Heart left ventricle (tissue), 13 donors: ENCODE measurements at regions not wholly inside any gene's neighbourhood (a gene's known extent, or its start where the extent isn't known, plus 50 kb on each side); places are given as distances from the start of the nearest gene placed in this dataset.

ENCODE experiments used
- CTCF ChIP-seq, 12 donors: fragments of 200-600 bp; sonication (generic) in 4 of 12; IDR thresholded peaks; one replicate each; pipeline versions ENCODE4 v1.5.0 to v1.8.0; 2018 to 2022; ENCODE audit warnings: antibody characterized with exemption in 12 of 12, mild to moderate bottlenecking in 5 of 12
- POLR2A ChIP-seq, 2 donors: fragments of 450-650 bp; IDR thresholded peaks; one replicate each; pipeline ENCODE4 v1.6.1; 2017; ENCODE audit warnings: antibody characterized with exemption in 2 of 2, mild to moderate bottlenecking in 2 of 2, moderate library complexity in 2 of 2
- donor health status: ischemic (EF 13 %, LVEDD 7.1; RV severe dilation, severe dysfunction).
- donor health status: DM: no; HTN: yes; CAD: no.
- donor health status: DM: no; HTN: no; CAD: no.
- donor health status: ischemic (EF 25% LVEDD 6.9; RV normal size, moderate dysfunction).
- donor health status: ischemic (EF 25% LVEDD 5.7; RV mildly dilated, moderate dysfunction).
- donor health status: ischemic (EF 35%, LVEDD 5.7; RV mildly dilated, moderate dysfunction).
- donor health status: nonischemic (EF 11% LVEDD 7.7; RV severe dilation, severe dysfunction).
- donor health status: DM: yes; HTN: yes; CAD: no.
- donor health status: PGD.
- donor health status: ischemic (EF 29% LVEDD 5.4; RV normal size, mild dysfunction).
- donor health status: nonischemic (EF 23%, LVEDD 6.1; RV moderate dilation, normal function).

DNA sequence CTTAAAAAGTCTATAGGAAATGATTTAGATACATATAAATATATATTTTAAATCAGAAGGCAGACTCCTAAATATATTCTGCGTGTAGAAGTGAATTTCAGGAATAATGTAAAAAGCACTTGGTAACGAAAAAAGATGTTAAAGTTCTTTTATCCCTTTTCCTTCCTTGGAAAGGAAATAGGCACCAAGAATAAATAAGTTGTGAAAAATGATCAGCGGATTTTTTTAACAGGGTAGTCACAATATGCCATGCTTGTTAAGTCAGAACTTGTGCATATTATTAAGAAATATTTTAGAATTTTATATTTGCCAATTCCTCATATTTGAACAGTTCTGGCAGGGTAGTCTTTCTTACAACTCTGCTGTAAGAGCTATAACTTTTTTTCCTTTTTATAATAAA, 173.8 kb downstream of the CD83 start:
- no peak for TF ChIP-seq POLR2A (IDR thresholded peaks at IDR 0.05)
- no peak for TF ChIP-seq CTCF (IDR thresholded peaks at IDR 0.05)
